ENCODE measurements at regions not wholly inside any gene's neighbourhood (a gene's known extent, or its start where the extent isn't known, plus 50 kb on each side); places are given as distances from the start of the nearest gene placed in this dataset.

GRCh38 chr6:139650941-139651340 is 276.5 kb upstream of the CITED2 start:
- intact Hi-C loops (cut with micrococcal nuclease; ENCODE audit: unreplicated experiment) = no loop called here
- no peak overlapping the region for H3K4me2 ChIP-seq
- H3F3A ChIP-seq (ENCODE audit: insufficient read depth, low read depth) = no peaks in the 10 kb centered on the region; the same call in 1 of the 2 replicates
- H4K20me1 ChIP-seq (ENCODE audit: insufficient read depth) = no peaks in the 10 kb centered on the region
- CTCF ChIA-PET = no interaction called here
- no peak overlapping the region for H2AFZ ChIP-seq
- H3K27ac ChIP-seq = no peak overlapping the region
- POLR2A ChIA-PET (ENCODE audit: unreplicated experiment) = no interaction called here
- peaks cover 13% of the 10 kb centered on the region for H3K4me1 ChIP-seq (replicated peaks; ENCODE audit: insufficient read depth)
- H3K79me2 ChIP-seq (ENCODE audit: low read depth) = no peaks in the 10 kb centered on the region
- no peaks in the 10 kb centered on the region for H3K9me3 ChIP-seq (ENCODE audit: insufficient read depth, low read depth)
- H3K9me2 ChIP-seq (ENCODE audit: insufficient read depth) = no peaks in the 10 kb centered on the region
- no TSS peak for BruUV-seq (replicated peaks)
- DNase-seq = no peak
- no peaks in the 10 kb centered on the region for H3K36me3 ChIP-seq (ENCODE audit: low read depth)
- H3K27me3 ChIP-seq (ENCODE audit: insufficient read depth, low read depth) = no peaks in the 10 kb centered on the region
- no peak overlapping the region for H3K4me3 ChIP-seq
- TF ChIP-seq CTCF (conservative IDR thresholded peaks at IDR 0.05) (no peak), EZH2 (IDR thresholded peaks at IDR 0.05; ENCODE audit: low read depth) (no peak)

GRCh38 chr6:139649732-139650131 is 275.3 kb upstream of the CITED2 start:
- intact Hi-C loops (cut with micrococcal nuclease; ENCODE audit: unreplicated experiment) = no loop called here
- Histone ChIP-seq H3K36me3 (ENCODE audit: low read depth) (no peaks in the 10 kb centered on the region), H3K4me1 (replicated peaks; ENCODE audit: insufficient read depth) (peaks cover 1% of the 10 kb centered on the region), H3F3A (ENCODE audit: insufficient read depth, low read depth) (no peaks in the 10 kb centered on the region), H3K9me2 (ENCODE audit: insufficient read depth) (no peaks in the 10 kb centered on the region), H3K27ac (no peak overlapping the region), H4K20me1 (ENCODE audit: insufficient read depth) (no peaks in the 10 kb centered on the region), H3K79me2 (ENCODE audit: low read depth) (no peaks in the 10 kb centered on the region), H3K27me3 (ENCODE audit: insufficient read depth, low read depth) (no peaks in the 10 kb centered on the region), H3K9me3 (ENCODE audit: insufficient read depth, low read depth) (no peaks in the 10 kb centered on the region), H2AFZ (no peak overlapping the region), H3K4me3 (no peak overlapping the region), H3K4me2 (no peak overlapping the region)
- CTCF ChIA-PET = no interaction called here
- no TSS peak for BruUV-seq (replicated peaks)
- no peak for DNase-seq
- POLR2A ChIA-PET (ENCODE audit: unreplicated experiment) = no interaction called here
- TF ChIP-seq EZH2 (IDR thresholded peaks at IDR 0.05; ENCODE audit: low read depth) (no peak), CTCF (conservative IDR thresholded peaks at IDR 0.05) (no peak)

- no peak for DNase-seq
- no peak for TF ChIP-seq CTCF (conservative IDR thresholded peaks at IDR 0.05)
- TF ChIP-seq EZH2 (IDR thresholded peaks at IDR 0.05; ENCODE audit: low read depth) = no peak
- Histone ChIP-seq H3K79me2 (ENCODE audit: low read depth) (no peaks in the 10 kb centered on the region), H3K27ac (no peak overlapping the region), H3K4me2 (no peak overlapping the region), H3K9me3 (ENCODE audit: insufficient read depth, low read depth) (no peaks in the 10 kb centered on the region), H3K4me3 (no peak overlapping the region), H3K4me1 (replicated peaks; ENCODE audit: insufficient read depth) (no peaks in the 10 kb centered on the region), H2AFZ (no peak overlapping the region), H3K36me3 (ENCODE audit: low read depth) (no peaks in the 10 kb centered on the region), H3F3A (ENCODE audit: insufficient read depth, low read depth) (no peaks in the 10 kb centered on the region), H4K20me1 (ENCODE audit: insufficient read depth) (no peaks in the 10 kb centered on the region), H3K27me3 (ENCODE audit: insufficient read depth, low read depth) (no peaks in the 10 kb centered on the region), H3K9me2 (ENCODE audit: insufficient read depth) (no peaks in the 10 kb centered on the region)
- intact Hi-C loops (cut with micrococcal nuclease; ENCODE audit: unreplicated experiment) = no loop called here
- ChIA-PET POLR2A (ENCODE audit: unreplicated experiment) (no interaction called here), CTCF (no interaction called here)
- no TSS peak for BruUV-seq (replicated peaks)
These were observed 274.7 kb upstream of the CITED2 start for GRCh38 chr6:139649128-139649527.

Data from PC-9 (cell line).